GM12892 (cell line): ENCODE measurements at regions not wholly inside any gene's neighbourhood (a gene's known extent, or its start where the extent isn't known, plus 50 kb on each side); places are given as distances from the start of the nearest gene placed in this dataset.

Experiments used
- POLR2A ChIP-seq: IDR thresholded peaks from 2 replicates; pipeline ENCODE4 v1.6.1; 2011; ENCODE audit warnings: low read depth, low read length, control low read depth
- POLR2AphosphoS5 ChIP-seq: IDR thresholded peaks from 2 replicates; pipeline ENCODE4 v1.6.1; 2011; ENCODE audit warnings: low read depth, low read length, control low read depth

DNA sequence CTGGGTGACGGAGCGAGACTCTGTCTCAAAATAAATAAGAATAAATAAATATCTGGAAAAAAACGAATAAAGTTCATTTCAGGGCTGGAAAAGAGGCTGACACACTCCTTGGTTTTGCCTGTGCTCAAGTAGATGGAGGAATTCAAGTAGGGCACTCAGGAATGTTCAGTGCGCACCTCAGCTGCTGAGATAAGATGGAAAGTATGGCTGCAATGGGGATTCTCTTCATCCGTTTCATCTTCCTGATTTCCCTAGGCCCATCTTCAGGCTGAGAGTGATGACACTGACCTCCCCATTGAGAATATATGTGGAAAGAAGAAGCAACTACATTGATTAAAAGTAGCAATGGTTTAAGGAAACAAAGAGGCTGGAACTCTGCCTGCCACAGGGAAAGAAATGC, 130.5 kb upstream of the ZNF644 start:
- no peak for TF ChIP-seq POLR2A
- TF ChIP-seq POLR2AphosphoS5 = no peak
